Heart right ventricle (tissue), 16 donors: ENCODE measurements at regions not wholly inside any gene's neighbourhood (a gene's known extent, or its start where the extent isn't known, plus 50 kb on each side); places are given as distances from the start of the nearest gene placed in this dataset.
"Not testable (repeated sequence)": the region's sequence is repeated elsewhere in the genome, so short reads cannot be mapped to it uniquely, and the experiment has no call there.

Experiments
- ATAC-seq, 8 donors: fragments of 200-7000 bp; cut with Tn5 transposase; one replicate each; pipeline ENCODE4 v1.9.1; 2020; ENCODE audit warnings: mild to moderate bottlenecking in 8 of 8, moderate library complexity in 8 of 8, moderate number of reproducible peaks in 1 of 8
- DNase-seq, 2 donors: peaks; one replicate each; pipeline ENCODE4 v3.0.0-alpha.2; 2020
- H3K27ac ChIP-seq, 10 donors: fragments of 200-600 bp; sonication (generic) in 2 of 10; one replicate each; pipeline versions ENCODE4 v1.5.0 to v1.8.0; 2020 to 2022; ENCODE audit warnings: mild to moderate bottlenecking in 3 of 10
- H3K27me3 ChIP-seq, 7 donors: fragments of 200-600 bp; one replicate each; pipeline ENCODE4 v1.8.0; 2021 to 2022; ENCODE audit warnings: mild to moderate bottlenecking in 2 of 7
- H3K36me3 ChIP-seq, 9 donors: fragments of 200-600 bp; sonication (generic) in 1 of 9; one replicate each; pipeline versions ENCODE4 v1.5.0 to v1.8.0; 2020 to 2022; ENCODE audit warnings: mild to moderate bottlenecking in 2 of 9
- H3K4me1 ChIP-seq, 9 donors: fragments of 200-600 bp; sonication (generic) in 1 of 9; one replicate each; pipeline versions ENCODE4 v1.5.0 to v1.8.0; 2020 to 2022; ENCODE audit warnings: mild to moderate bottlenecking in 4 of 9
- H3K4me3 ChIP-seq, 10 donors: fragments of 200-600 bp; sonication (generic) in 2 of 10; one replicate each; pipeline versions ENCODE4 v1.5.0 to v1.8.0; 2020 to 2022; ENCODE audit warnings: mild to moderate bottlenecking in 7 of 10, moderate library complexity in 2 of 10
- H3K9me3 ChIP-seq, 11 donors: fragments of 200-600 bp in 10 of 11; sonication (generic) in 2 of 11; one replicate each; pipeline versions ENCODE4 v1.5.0 to v1.8.0; 2013 to 2022; ENCODE audit warnings: mild to moderate bottlenecking in 2 of 11, control low read depth in 1 of 11, moderate library complexity in 1 of 11
- CTCF ChIP-seq, 9 donors: fragments of 200-600 bp; sonication (generic) in 2 of 9; IDR thresholded peaks; one replicate each; pipeline versions ENCODE4 v1.5.0 to v1.8.0; 2021 to 2022; ENCODE audit warnings: antibody characterized with exemption in 9 of 9, mild to moderate bottlenecking in 5 of 9, moderate library complexity in 1 of 9
- WGBS, 2 donors: extraction: QIAGEN DNeasy Blood & Tissue Kit; methylation state at CpG; one replicate each; pipeline ENCODE4 v1.1.7; 2013; ENCODE audit warnings: inconsistent platforms in 1 of 2; 5-methylcytosine and 5-hydroxymethylcytosine counted together
- intact Hi-C, 10 donors: fragments of 100-400 bp; cut with DNase I; formaldehyde crosslinking; loops; one replicate each; pipeline versions ENCODE4 v1.11.1 to v1.14.2; 2022
- donor health status: Arrhythmogenic right ventricular cardiomyopathy.
- donor health status: ischemic (EF 13 %, LVEDD 7.1; RV severe dilation, severe dysfunction).
- donor health status: healthy with polysubstance abuse.
- donor health status: DM: no; HTN: yes; CAD: no.
- donor health status: DM: no; HTN: no; CAD: no.
- donor health status: ischemic (EF 25% LVEDD 6.9; RV normal size, moderate dysfunction).
- donor health status: ischemic (EF 25% LVEDD 5.7; RV mildly dilated, moderate dysfunction).
- donor health status: healthy.
- donor health status: DM: yes; HTN: yes; CAD: no.
- donor health status: Ischemic cardiomyopathy.
- donor health status: ischemic (EF 35%, LVEDD 5.7; RV mildly dilated, moderate dysfunction).
- donor health status: nonischemic (EF 11% LVEDD 7.7; RV severe dilation, severe dysfunction).
- donor health status: DM: yes; HTN: yes; CAD: no.
- donor health status: PGD.
- donor health status: ischemic (EF 29% LVEDD 5.4; RV normal size, mild dysfunction).
- donor health status: nonischemic (EF 23%, LVEDD 6.1; RV moderate dilation, normal function).

DNA sequence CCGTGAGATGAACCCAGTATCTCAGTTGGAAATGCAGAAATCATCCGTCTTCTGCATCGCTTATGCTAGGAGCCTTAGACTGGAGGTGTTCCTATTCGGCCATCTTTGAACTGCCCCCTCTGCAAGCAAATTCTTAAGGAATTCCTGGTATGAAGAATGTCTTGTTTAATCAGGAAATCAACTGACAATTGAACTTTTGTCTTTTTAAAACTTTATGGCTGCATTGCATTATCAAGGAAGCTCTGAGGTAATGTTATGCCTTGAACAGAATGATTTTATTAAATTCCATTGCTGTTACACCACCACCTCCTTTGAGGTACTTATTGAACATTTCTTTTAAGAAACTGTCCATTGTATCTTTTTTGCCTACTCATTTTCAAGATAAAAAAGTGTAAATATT lies 1915.7 kb upstream of the CDH9 start:
- H3K4me3 ChIP-seq = no peak overlapping the region
- no peak overlapping the region for H3K27ac ChIP-seq
- 84% methylated on average over 4 of the region's 4 CpGs for WGBS, 2 donors
- ATAC-seq (no peak), DNase-seq (no peak)
- H3K27me3 ChIP-seq = no peaks in the 10 kb centered on the region
- intact Hi-C loops = no loop called here
- H3K36me3 ChIP-seq = no peaks in the 10 kb centered on the region
- no peaks in the 10 kb centered on the region for H3K4me1 ChIP-seq
- no peak for TF ChIP-seq CTCF (IDR thresholded peaks at IDR 0.05)
- H3K9me3 ChIP-seq = peaks cover 0 to 18% (median 0%) of the 10 kb centered on the region in 11 donors

DNA sequence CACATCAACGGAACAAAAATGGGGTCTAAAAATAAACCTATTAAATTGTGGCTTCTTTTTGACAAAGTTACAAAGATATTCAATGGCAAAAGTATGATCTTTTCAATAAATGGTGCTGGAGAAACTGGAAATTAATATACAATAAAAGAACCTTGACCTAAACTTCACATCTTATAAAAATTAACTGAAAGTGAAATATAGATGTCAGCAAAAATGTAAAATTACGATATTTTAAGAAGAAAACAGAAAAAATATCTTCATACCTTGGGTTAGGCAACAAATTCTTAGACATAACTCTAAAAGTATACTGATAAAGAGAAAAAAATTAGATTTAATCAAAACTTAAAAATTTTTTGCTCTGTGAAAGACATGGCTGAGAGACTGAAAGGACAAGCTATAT lies 1909.5 kb upstream of the CDH9 start:
- TF ChIP-seq CTCF (IDR thresholded peaks at IDR 0.05) = no peak
- 70 to 80% methylated on average over 2 of the region's 2 CpGs for WGBS, 2 donors
- peaks cover 0 to 12% (median 0%) of the 10 kb centered on the region in 11 donors for H3K9me3 ChIP-seq

GRCh38 chr5:28945859-28946258 lies 1907.5 kb upstream of the CDH9 start:
- no peak overlapping the region for H3K27ac ChIP-seq
- DNase-seq (no peak), ATAC-seq (no peak)
- intact Hi-C loops = no loop called here
- peaks cover 0 to 22% (median 0%) of the 10 kb centered on the region in 11 donors for H3K9me3 ChIP-seq
- TF ChIP-seq CTCF (IDR thresholded peaks at IDR 0.05) = no peak
- H3K4me1 ChIP-seq = no peaks in the 10 kb centered on the region
- H3K4me3 ChIP-seq = no peak overlapping the region
- H3K36me3 ChIP-seq = no peaks in the 10 kb centered on the region
- H3K27me3 ChIP-seq = no peaks in the 10 kb centered on the region

More for the DNA sequence above, 1909.5 kb upstream of the CDH9 start:
- no peaks in the 10 kb centered on the region for H3K36me3 ChIP-seq
- no peak overlapping the region for H3K4me3 ChIP-seq
- ATAC-seq (no peak), DNase-seq (no peak)
- no peaks in the 10 kb centered on the region for H3K4me1 ChIP-seq
- no peak overlapping the region for H3K27ac ChIP-seq
- H3K27me3 ChIP-seq = no peaks in the 10 kb centered on the region
- intact Hi-C loops = no loop called here

- Histone ChIP-seq H3K27me3 (peaks cover 0 to 14% (median 0%) of the 10 kb centered on the region in 7 donors), H3K9me3 (peaks cover 0 to 26% (median 0%) of the 10 kb centered on the region in 11 donors)
- ATAC-seq, H3K27ac ChIP-seq, DNase-seq, H3K4me3 ChIP-seq, intact Hi-C loops, H3K36me3 ChIP-seq, H3K4me1 ChIP-seq: not testable (repeated sequence)
- WGBS, 2 donors = 84% methylated on average over 24 of the region's 24 CpGs
These were observed 1891.0 kb upstream of the CDH9 start for GRCh38 chr5:28929366-28929765.

GRCh38 chr5:28928327-28928790 lies 1890.0 kb upstream of the CDH9 start:
- DNase-seq, H3K36me3 ChIP-seq, H3K4me1 ChIP-seq, ATAC-seq, intact Hi-C loops, H3K4me3 ChIP-seq, H3K27ac ChIP-seq: not testable (repeated sequence)
- 63 to 64% methylated on average over 23 of the region's 23 CpGs for WGBS, 2 donors
- peaks cover 0 to 14% (median 0%) of the 10 kb centered on the region in 7 donors for H3K27me3 ChIP-seq
- peaks cover 0 to 26% (median 0%) of the 10 kb centered on the region in 11 donors for H3K9me3 ChIP-seq
